Fibroblast of pulmonary artery (primary cell): ENCODE measurements at regions not wholly inside any gene's neighbourhood (a gene's known extent, or its start where the extent isn't known, plus 50 kb on each side); places are given as distances from the start of the nearest gene placed in this dataset.
"Not testable (repeated sequence)": the region's sequence is repeated elsewhere in the genome, so short reads cannot be mapped to it uniquely, and the experiment has no call there.

Source experiments
- DNase-seq: peaks from one replicate; pipeline ENCODE4 v3.0.0-alpha.2; 2010; ENCODE audit warnings: low read depth
- H3K4me3 ChIP-seq: replicated peaks from 2 replicates; pipeline ENCODE4 v1.5.1; 2011; ENCODE audit warnings: low read depth, mild to moderate bottlenecking, control low read depth, low read length, moderate library complexity
- CTCF ChIP-seq: IDR thresholded peaks from 2 replicates; pipeline ENCODE4 v1.5.1; 2011; ENCODE audit warnings: mild to moderate bottlenecking, control low read depth, low read length, inconsistent platforms; ENCODE audit errors: missing control alignments

- no peak for DNase-seq
- TF ChIP-seq CTCF = no peak
- no peak overlapping the region for H3K4me3 ChIP-seq
Measured at GRCh38 chr14:37830271-37830670, 234.8 kb downstream of the TTC6 start.

GRCh38 chr14:37834275-37834674 lies 238.8 kb downstream of the TTC6 start:
- DNase-seq = no peak
- H3K4me3 ChIP-seq = no peak overlapping the region

GRCh38 chr14:37838778-37839177 lies 243.3 kb downstream of the TTC6 start:
- not testable (repeated sequence) for DNase-seq, H3K4me3 ChIP-seq

More at GRCh38 chr14:37834275-37834674, 238.8 kb downstream of the TTC6 start:
- no peak for TF ChIP-seq CTCF

GRCh38 chr14:37841039-37841438 lies 245.6 kb downstream of the TTC6 start:
- not testable (repeated sequence) for H3K4me3 ChIP-seq, DNase-seq

GRCh38 chr14:37842106-37842505 lies 246.7 kb downstream of the TTC6 start:
- no peak for DNase-seq

GRCh38 chr14:37843954-37844607 lies 248.7 kb downstream of the TTC6 start:
- TF ChIP-seq CTCF = no peak
- H3K4me3 ChIP-seq = no peak overlapping the region
- DNase-seq = no peak

More at GRCh38 chr14:37842106-37842505, 246.7 kb downstream of the TTC6 start:
- TF ChIP-seq CTCF = no peak
- H3K4me3 ChIP-seq = no peak overlapping the region

- no peak for DNase-seq
- no peak overlapping the region for H3K4me3 ChIP-seq
- TF ChIP-seq CTCF = no peak
Measured at GRCh38 chr14:37844614-37845013, 249.2 kb downstream of the TTC6 start.

- DNase-seq = no peak
- no peak overlapping the region for H3K4me3 ChIP-seq
- no peak for TF ChIP-seq CTCF
Measured at GRCh38 chr14:37848985-37849621, 253.7 kb downstream of the TTC6 start.
